GM12875 (cell line): ENCODE measurements at regions not wholly inside any gene's neighbourhood (a gene's known extent, or its start where the extent isn't known, plus 50 kb on each side); places are given as distances from the start of the nearest gene placed in this dataset.

Source experiments
- H3K4me3 ChIP-seq: one replicate; pipeline ENCODE4 v1.5.1; 2011; ENCODE audit warnings: low read depth, low read length, control low read depth
- CTCF ChIP-seq: IDR thresholded peaks from 2 replicates; pipeline ENCODE4 v1.5.1; 2011; ENCODE audit warnings: low read depth, mild to moderate bottlenecking, control low read depth, inconsistent platforms, low read length, moderate library complexity, borderline replicate concordance; ENCODE audit not compliant: insufficient read depth

- H3K4me3 ChIP-seq, result no peak overlapping the region
- TF ChIP-seq CTCF, result no peak
Observed at GRCh38 chr3:177611752-177612334, 414.6 kb upstream of the TBL1XR1 start.

- no peak for TF ChIP-seq CTCF
- H3K4me3 ChIP-seq, result no peak overlapping the region
Observed at GRCh38 chr3:177613901-177614300, 416.6 kb upstream of the TBL1XR1 start.

DNA sequence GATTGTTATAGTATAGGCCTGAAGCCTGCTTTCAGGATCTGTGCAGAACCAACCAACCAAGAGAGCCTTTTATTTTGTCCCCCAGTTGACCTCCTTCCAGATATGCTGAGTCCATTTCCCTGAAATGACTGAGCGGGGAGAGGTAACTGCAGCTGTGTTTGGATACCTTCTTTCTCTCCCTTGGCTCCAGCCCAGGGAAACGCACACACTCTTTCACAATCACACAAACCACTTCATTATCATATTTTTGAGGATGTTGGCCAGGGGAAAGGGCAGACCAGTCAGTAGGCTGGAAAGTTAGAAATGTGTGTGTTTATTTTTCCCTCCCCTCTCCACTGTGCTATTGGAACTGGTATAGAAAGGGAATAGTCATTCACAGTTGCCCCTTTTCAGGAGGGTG lies 417.7 kb upstream of the TBL1XR1 start:
- no peak overlapping the region for H3K4me3 ChIP-seq
- TF ChIP-seq CTCF, result no peak

GRCh38 chr3:177618873-177619733 lies 421.8 kb upstream of the TBL1XR1 start:
- no peak for TF ChIP-seq CTCF
- no peak overlapping the region for H3K4me3 ChIP-seq

DNA sequence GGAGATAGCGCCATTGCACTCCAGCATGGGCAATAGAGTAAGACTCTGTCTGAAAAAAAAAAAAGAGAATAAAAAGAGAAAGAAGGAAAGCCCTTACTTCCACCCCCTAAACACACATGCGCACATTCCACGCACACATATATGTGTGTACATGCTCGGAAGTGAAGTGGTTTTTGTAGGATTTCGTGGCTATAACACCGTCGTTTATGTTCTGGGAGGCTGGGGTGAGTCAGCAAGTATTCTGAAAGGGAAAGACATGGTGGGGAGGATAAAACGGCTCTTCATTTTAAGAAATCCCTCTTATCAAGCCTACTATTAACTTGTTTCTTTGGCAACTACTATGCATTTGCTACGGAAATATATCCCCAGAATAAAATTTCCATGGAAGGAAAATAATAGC lies 422.8 kb upstream of the TBL1XR1 start:
- TF ChIP-seq CTCF, result no peak

GRCh38 chr3:177622520-177622919 lies 425.2 kb upstream of the TBL1XR1 start:
- no peak for TF ChIP-seq CTCF

More for the DNA sequence above, 422.8 kb upstream of the TBL1XR1 start:
- no peak overlapping the region for H3K4me3 ChIP-seq

More at GRCh38 chr3:177622520-177622919, 425.2 kb upstream of the TBL1XR1 start:
- no peak overlapping the region for H3K4me3 ChIP-seq
